Activated CD4-positive, alpha-beta T cell treated with anti-CD3 and anti-CD28 coated beads for 36 hours (primary cell): ENCODE measurements at regions not wholly inside any gene's neighbourhood (a gene's known extent, or its start where the extent isn't known, plus 50 kb on each side); places are given as distances from the start of the nearest gene placed in this dataset.

Source experiments
- ATAC-seq: fragments of 200-7000 bp; cut with Tn5 transposase; one replicate; pipeline ENCODE4 v1.10.0; 2021; ENCODE audit warnings: mild to moderate bottlenecking, moderate library complexity
- CTCF ChIA-PET: fragments of 350-600 bp; sonication (Branson Sonifier 250); formaldehyde crosslinking; loops from one replicate; lab custom pipeline; 2021; ENCODE audit warnings: antibody characterized with exemption; lab: Charles Lee
- POLR2A ChIA-PET: fragments of 350-600 bp; sonication (Branson Sonifier 250); formaldehyde crosslinking; loops from one replicate; lab custom pipeline; 2021; ENCODE audit warnings: antibody characterized with exemption, inconsistent platforms; lab: Charles Lee
- DNase-seq: peaks from one replicate; pipeline ENCODE4 v3.0.0-alpha.2; 2020
- H3K27ac Mint-ChIP-seq: one replicate; pipeline ENCODE4 v1.8.0; 2021; ENCODE audit warnings: mixed read lengths
- H3K27me3 Mint-ChIP-seq: one replicate; pipeline ENCODE4 v1.8.0; 2021; ENCODE audit warnings: mixed read lengths
- H3K36me3 Mint-ChIP-seq: one replicate; pipeline ENCODE4 v1.8.0; 2021; ENCODE audit warnings: low read depth, mixed read lengths
- H3K4me1 Mint-ChIP-seq: one replicate; pipeline ENCODE4 v1.8.0; 2021; ENCODE audit warnings: mixed read lengths
- H3K4me3 Mint-ChIP-seq: one replicate; pipeline ENCODE4 v1.8.0; 2021; ENCODE audit warnings: mild to moderate bottlenecking, moderate library complexity, mixed read lengths
- H3K9me3 Mint-ChIP-seq: one replicate; pipeline ENCODE4 v1.8.0; 2021; ENCODE audit warnings: low read depth, mixed read lengths
- intact Hi-C, 2 experiments: fragments of 100-400 bp; cut with DNase I in 1 of 2; cut with micrococcal nuclease in 1 of 2; formaldehyde crosslinking; loops; one replicate each; pipeline versions ENCODE4 v1.14.2 to v1.15.1; 2022 to 2024; cut with DNase I, micrococcal nuclease

- H3K4me3 Mint-ChIP-seq = no peak overlapping the region
- H3K27me3 Mint-ChIP-seq = peaks cover 2% of the 10 kb centered on the region
- H3K36me3 Mint-ChIP-seq = no peaks in the 10 kb centered on the region
- no peak overlapping the region for H3K27ac Mint-ChIP-seq
- ATAC-seq (peak; percentile 11), DNase-seq (no peak)
- peaks cover 17% of the 10 kb centered on the region for H3K4me1 Mint-ChIP-seq
- intact Hi-C loops = loop anchor here (5.0 kb wide), 2 partner anchors 50 to 280 kb away; no protein-coding TSS in a partner anchor
- no peaks in the 10 kb centered on the region for H3K9me3 Mint-ChIP-seq
- POLR2A ChIA-PET = no interaction called here
- CTCF ChIA-PET = interaction anchor here (1.2 kb wide), 1 partner anchor 38 kb away, joined by 4 read pairs; no protein-coding TSS in a partner anchor
Observed at GRCh38 chr1:219467524-219467923, 145.4 kb downstream of the ZC3H11B start.

DNA sequence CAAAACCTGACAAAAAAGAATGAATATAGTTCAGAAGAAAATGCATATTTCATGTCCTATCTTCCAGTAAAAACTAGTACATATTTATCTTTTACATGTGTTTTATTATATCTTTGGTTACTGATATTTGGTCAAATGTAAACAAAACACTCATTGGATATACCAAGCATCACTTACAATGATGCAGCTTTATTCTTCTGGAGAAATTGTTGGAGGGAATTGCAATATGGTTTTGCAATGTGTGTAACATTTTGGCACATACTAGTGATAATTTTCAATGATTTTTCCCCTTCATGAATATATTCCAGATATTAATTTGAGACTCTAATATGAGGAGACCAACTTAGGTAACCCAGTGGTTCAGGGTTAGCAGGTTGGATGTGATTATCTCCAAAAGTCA lies 146.1 kb downstream of the ZC3H11B start:
- Mint-ChIP-seq H3K27me3 (peaks cover 2% of the 10 kb centered on the region), H3K36me3 (no peaks in the 10 kb centered on the region), H3K27ac (no peak overlapping the region), H3K4me1 (peaks cover 17% of the 10 kb centered on the region), H3K9me3 (no peaks in the 10 kb centered on the region), H3K4me3 (no peak overlapping the region)
- ChIA-PET POLR2A (no interaction called here), CTCF (interaction anchor here (0.5 to 1.2 kb wide), 3 partner anchors 37 to 42 kb away, joined by 3 to 4 read pairs (median 4); no protein-coding TSS in a partner anchor)
- DNase-seq = no peak
- intact Hi-C loops = loop anchor here (5.0 kb wide), 2 partner anchors 51 to 279 kb away; no protein-coding TSS in a partner anchor
- ATAC-seq = no peak

DNA sequence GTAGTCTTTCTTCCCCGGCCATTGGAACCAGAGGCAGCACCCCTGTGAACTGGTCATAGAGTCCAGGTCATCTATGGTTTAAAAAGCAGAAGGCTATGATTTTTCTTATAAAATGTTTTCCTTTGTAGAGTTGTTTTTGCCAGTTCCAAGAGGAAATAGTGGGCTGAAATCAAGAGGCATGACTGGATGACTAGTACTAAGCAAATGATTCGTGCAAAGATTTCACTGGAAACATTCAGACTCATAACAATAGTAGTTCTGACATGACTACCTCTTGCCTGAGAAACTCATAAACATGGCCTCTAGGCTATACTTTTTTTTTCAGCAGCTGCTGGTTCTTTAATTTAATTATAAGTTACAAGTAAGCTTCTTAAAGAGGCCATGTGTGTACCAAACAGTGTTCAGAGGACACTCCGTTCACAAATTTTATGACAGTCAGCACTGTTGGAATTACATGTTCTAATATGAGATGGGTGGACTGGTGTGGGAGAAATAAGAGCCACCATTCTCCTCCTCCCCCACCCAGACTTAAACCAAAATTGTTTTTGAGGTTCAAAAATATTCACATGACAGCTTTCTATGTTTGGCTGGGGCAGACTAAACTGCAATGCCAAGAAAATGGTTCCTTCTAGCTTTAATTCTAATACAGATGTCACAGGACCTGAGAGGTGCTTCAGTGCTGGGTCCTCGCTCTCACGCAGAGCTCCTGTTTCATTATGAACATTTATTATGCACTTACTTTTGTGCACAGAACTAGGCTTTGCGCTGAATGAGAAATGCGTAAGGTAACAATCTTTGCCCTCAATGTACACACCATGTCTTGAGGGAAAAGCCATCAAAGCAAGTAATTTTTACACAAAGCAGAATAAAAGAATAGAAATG lies 147.5 kb downstream of the ZC3H11B start:
- H3K27me3 Mint-ChIP-seq = peaks cover 2% of the 10 kb centered on the region
- ChIA-PET CTCF (interaction anchor here (0.8 to 0.9 kb wide), 3 partner anchors 48 to 276 kb away, joined by 3 to 4 read pairs (median 3); no protein-coding TSS in a partner anchor), POLR2A (no interaction called here)
- no peaks in the 10 kb centered on the region for H3K9me3 Mint-ChIP-seq
- H3K27ac Mint-ChIP-seq = peak overlapping the region; percentile 66
- intact Hi-C loops = loop anchor here (2.0 to 5.0 kb wide), 3 partner anchors 43 to 278 kb away; no protein-coding TSS in a partner anchor
- no peak overlapping the region for H3K4me3 Mint-ChIP-seq
- peak; percentile 30 for DNase-seq
- peak; percentile 82 for ATAC-seq
- H3K4me1 Mint-ChIP-seq = peaks cover 19% of the 10 kb centered on the region
- H3K36me3 Mint-ChIP-seq = no peaks in the 10 kb centered on the region

- Mint-ChIP-seq H3K4me3 (no peak overlapping the region), H3K4me1 (peaks cover 19% of the 10 kb centered on the region), H3K36me3 (no peaks in the 10 kb centered on the region), H3K27me3 (peaks cover 2% of the 10 kb centered on the region), H3K9me3 (no peaks in the 10 kb centered on the region), H3K27ac (no peak overlapping the region)
- CTCF ChIA-PET = no interaction called here
- intact Hi-C loops = loop anchor here (2.0 to 5.0 kb wide), 2 partner anchors 41 to 276 kb away; no protein-coding TSS in a partner anchor
- no peak for DNase-seq
- ATAC-seq = no peak
- POLR2A ChIA-PET = no interaction called here
Observed at GRCh38 chr1:219463636-219464035, 149.3 kb downstream of the ZC3H11B start.

GRCh38 chr1:219461981-219462400 lies 150.9 kb downstream of the ZC3H11B start:
- Mint-ChIP-seq H3K4me1 (peaks cover 15% of the 10 kb centered on the region), H3K4me3 (no peak overlapping the region), H3K9me3 (no peaks in the 10 kb centered on the region), H3K36me3 (no peaks in the 10 kb centered on the region), H3K27me3 (peaks cover 2% of the 10 kb centered on the region), H3K27ac (no peak overlapping the region)
- ChIA-PET CTCF (no interaction called here), POLR2A (no interaction called here)
- intact Hi-C loops = loop anchor here in 1 of 2 experiments (5.0 kb wide), 1 partner anchor 275 kb away; no protein-coding TSS in a partner anchor
- ATAC-seq (no peak), DNase-seq (no peak)

- no peaks in the 10 kb centered on the region for H3K9me3 Mint-ChIP-seq
- no peak for ATAC-seq
Observed at GRCh38 chr1:219460896-219461815, 151.7 kb downstream of the ZC3H11B start.

GRCh38 chr1:219460081-219460895 lies 152.6 kb downstream of the ZC3H11B start:
- Mint-ChIP-seq H3K4me3 (no peak overlapping the region), H3K27me3 (peaks cover 2% of the 10 kb centered on the region), H3K9me3 (no peaks in the 10 kb centered on the region), H3K27ac (no peak overlapping the region), H3K4me1 (peaks cover 6% of the 10 kb centered on the region), H3K36me3 (no peaks in the 10 kb centered on the region)
- ChIA-PET CTCF (no interaction called here), POLR2A (no interaction called here)
- ATAC-seq (no peak), DNase-seq (no peak)
- intact Hi-C loops = loop anchor here in 1 of 2 experiments (5.0 kb wide), 1 partner anchor 273 kb away; no protein-coding TSS in a partner anchor

More at GRCh38 chr1:219460896-219461815, 151.7 kb downstream of the ZC3H11B start:
- Mint-ChIP-seq H3K27ac (no peak overlapping the region), H3K4me1 (peaks cover 11% of the 10 kb centered on the region), H3K27me3 (peaks cover 2% of the 10 kb centered on the region), H3K4me3 (no peak overlapping the region), H3K36me3 (no peaks in the 10 kb centered on the region)
- ChIA-PET POLR2A (no interaction called here), CTCF (no interaction called here)
- DNase-seq = no peak
- intact Hi-C loops = loop anchor here in 1 of 2 experiments (5.0 kb wide), 1 partner anchor 274 kb away; no protein-coding TSS in a partner anchor

DNA sequence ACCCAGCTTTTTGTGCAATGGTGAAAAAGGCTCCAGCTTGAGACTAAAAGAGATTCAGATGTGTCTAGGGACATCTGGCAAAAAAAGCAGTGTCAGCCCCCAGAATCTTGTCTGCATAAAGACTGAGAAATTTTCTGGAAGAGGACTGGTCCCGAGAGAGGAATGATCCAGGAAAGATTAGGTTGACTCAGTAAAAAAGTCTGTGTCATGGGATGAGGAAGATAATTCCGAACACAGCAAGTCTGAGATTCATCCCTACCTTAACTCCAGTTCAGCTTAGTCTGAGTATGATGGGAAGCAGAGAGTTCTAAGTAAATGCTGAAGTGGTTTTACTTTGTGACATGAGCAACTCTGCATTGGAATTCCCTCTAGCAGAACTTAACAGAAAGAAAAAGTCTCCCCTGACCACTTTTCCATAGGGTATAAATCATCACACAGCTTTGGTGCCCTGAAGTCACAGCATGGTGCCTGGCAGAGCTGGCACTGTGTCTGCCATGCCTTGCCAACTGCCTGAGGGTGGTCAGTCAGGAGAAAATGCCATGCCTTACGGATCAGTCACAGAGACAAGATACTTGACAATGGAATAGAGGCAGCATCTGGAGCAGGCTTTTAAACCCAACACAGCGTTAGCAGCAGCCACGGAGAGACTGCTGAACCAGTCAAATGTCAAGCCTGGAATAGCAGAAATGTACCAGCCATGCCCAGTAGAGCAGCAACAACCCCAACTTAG lies 153.4 kb downstream of the ZC3H11B start:
- intact Hi-C loops = loop anchor here in 1 of 2 experiments (5.0 kb wide), 1 partner anchor 272 kb away; no protein-coding TSS in a partner anchor
- H3K4me3 Mint-ChIP-seq = no peak overlapping the region
- DNase-seq (no peak), ATAC-seq (no peak)
- H3K27ac Mint-ChIP-seq = no peak overlapping the region
- POLR2A ChIA-PET = no interaction called here
- CTCF ChIA-PET = no interaction called here
- H3K36me3 Mint-ChIP-seq = no peaks in the 10 kb centered on the region
- no peaks in the 10 kb centered on the region for H3K9me3 Mint-ChIP-seq
- peaks cover 2% of the 10 kb centered on the region for H3K4me1 Mint-ChIP-seq
- peaks cover 2% of the 10 kb centered on the region for H3K27me3 Mint-ChIP-seq

DNA sequence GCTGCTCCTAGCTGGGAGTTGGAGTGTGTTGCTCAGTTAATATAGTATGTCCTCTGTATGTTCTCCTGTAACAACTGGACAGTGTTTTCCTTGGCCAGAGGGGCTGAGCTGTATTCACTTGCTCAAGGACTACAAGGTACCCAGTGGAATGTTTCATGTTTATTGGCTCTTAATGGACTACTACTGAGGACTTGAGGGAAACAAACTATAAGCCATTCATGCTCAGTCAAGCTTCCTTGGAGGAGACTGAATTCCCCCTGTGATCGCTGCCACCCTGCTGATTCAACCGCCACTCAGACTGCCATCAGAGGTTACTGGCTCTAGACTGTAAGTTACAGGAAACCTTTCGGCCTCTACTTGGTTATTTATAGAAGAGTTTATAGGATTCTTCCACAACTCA lies 166.6 kb downstream of the ZC3H11B start:
- no peak overlapping the region for H3K27ac Mint-ChIP-seq
- CTCF ChIA-PET = interaction anchor here (1.1 kb wide), 1 partner anchor 116 kb away, joined by 3 read pairs; no protein-coding TSS in a partner anchor
- intact Hi-C loops = no loop called here
- H3K4me3 Mint-ChIP-seq = no peak overlapping the region
- no peaks in the 10 kb centered on the region for H3K4me1 Mint-ChIP-seq
- no peaks in the 10 kb centered on the region for H3K9me3 Mint-ChIP-seq
- peaks cover 1% of the 10 kb centered on the region for H3K27me3 Mint-ChIP-seq
- no peak for ATAC-seq
- POLR2A ChIA-PET = no interaction called here
- no peaks in the 10 kb centered on the region for H3K36me3 Mint-ChIP-seq
- no peak for DNase-seq

DNA sequence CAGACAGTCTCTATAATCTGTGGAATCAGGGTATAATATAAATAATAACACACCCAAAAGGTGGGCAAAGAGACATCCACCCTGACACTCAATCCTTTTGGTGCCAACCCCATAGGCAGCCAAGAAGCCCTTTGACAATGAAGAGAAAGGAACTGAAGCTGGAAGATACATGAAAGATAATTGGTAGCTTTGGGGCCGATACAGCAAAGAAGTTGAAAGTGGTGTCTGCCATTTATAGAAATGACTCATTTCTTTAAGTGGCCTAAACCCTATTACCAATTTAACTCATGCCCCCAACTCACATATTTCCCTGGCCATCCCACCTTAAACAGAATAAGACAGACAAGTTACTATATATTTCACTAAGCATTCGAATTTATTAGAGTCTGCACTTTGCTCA lies 167.0 kb downstream of the ZC3H11B start:
- Mint-ChIP-seq H3K9me3 (no peaks in the 10 kb centered on the region), H3K36me3 (no peaks in the 10 kb centered on the region), H3K27me3 (peaks cover 2% of the 10 kb centered on the region), H3K4me1 (no peaks in the 10 kb centered on the region), H3K4me3 (no peak overlapping the region), H3K27ac (no peak overlapping the region)
- ChIA-PET CTCF (interaction anchor here (1.1 kb wide), 1 partner anchor 116 kb away, joined by 3 read pairs; no protein-coding TSS in a partner anchor), POLR2A (no interaction called here)
- no peak for DNase-seq
- ATAC-seq = no peak
- intact Hi-C loops = no loop called here
